GM12864 (cell line): ENCODE measurements at regions not wholly inside any gene's neighbourhood (a gene's known extent, or its start where the extent isn't known, plus 50 kb on each side); places are given as distances from the start of the nearest gene placed in this dataset.

Experiments used
- DNase-seq: peaks from one replicate; pipeline ENCODE4 v3.0.0-alpha.2; 2011; ENCODE audit warnings: low read depth
- H3K4me3 ChIP-seq: 2 replicates; pipeline ENCODE4 v1.5.1; 2011; ENCODE audit warnings: mild to moderate bottlenecking, low read depth, low read length, control low read depth
- CTCF ChIP-seq: IDR thresholded peaks from 2 replicates; pipeline ENCODE4 v1.5.1; 2011; ENCODE audit warnings: low read depth, mild to moderate bottlenecking, moderate library complexity, low read length, control low read depth, inconsistent platforms; ENCODE audit errors: missing control alignments

DNA sequence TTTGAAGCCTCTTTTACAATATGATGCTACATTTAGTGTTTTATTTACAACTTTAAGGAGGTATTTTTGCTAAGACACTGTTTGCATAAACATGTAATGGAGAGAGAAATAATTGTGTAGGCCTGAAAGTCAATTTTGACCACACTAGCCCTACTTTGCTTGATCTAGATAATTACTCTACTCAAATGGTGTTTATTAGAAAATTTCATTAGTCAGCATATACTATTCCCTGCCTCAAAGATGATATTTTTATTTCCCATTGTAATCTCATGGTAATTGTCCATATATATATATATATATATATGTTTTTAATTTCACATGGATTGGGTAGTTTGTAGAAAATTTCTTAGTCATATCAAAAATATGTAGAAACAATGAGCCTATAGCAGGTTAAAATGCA, 632.2 kb downstream of the SATB2 start:
- H3K4me3 ChIP-seq: no peak overlapping the region
- TF ChIP-seq CTCF: no peak
- DNase-seq: no peak

- no peak overlapping the region for H3K4me3 ChIP-seq
- no peak for DNase-seq
- no peak for TF ChIP-seq CTCF
Observed at GRCh38 chr2:198817536-198817935, 640.2 kb downstream of the SATB2 start.

DNA sequence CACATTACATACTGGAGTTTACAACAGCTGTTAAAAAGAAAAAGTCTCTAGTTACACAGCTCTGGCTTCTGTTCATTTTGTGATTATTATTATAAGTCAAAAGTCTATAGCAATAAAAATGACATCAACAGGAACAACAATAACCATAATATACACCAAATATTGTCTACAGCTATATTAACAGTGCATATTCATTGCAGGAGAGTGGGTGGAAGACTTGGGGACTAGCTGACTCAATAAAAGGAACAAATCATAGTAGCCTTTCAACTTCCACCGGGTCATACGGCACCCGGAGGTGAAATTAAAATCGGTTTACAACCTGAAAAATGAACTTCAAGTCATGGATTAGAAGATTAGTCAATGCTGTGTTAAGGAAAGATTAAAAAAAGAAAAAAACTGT, 642.1 kb downstream of the SATB2 start:
- H3K4me3 ChIP-seq: no peak overlapping the region
- no peak for DNase-seq
- TF ChIP-seq CTCF: no peak

DNA sequence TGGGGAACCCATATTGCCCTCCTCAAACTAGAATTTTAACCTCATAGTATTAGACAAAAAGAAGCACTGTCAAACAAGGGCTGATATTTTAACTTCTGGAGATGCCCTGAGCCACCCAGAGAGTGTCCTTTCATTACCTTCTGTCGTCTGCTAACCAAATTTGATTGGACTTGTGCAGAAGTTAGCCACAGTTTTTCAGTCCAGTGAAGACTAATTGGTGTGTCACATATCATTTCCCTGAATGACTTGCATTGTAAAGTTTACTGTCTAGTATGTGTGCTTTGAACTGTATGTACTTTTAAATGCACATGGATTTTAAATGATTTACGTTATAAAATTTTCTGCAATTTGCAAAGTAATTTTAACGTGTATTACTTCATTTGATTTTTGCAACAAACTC, 646.5 kb downstream of the SATB2 start:
- H3K4me3 ChIP-seq: no peak overlapping the region
- TF ChIP-seq CTCF: no peak
- DNase-seq: no peak

DNA sequence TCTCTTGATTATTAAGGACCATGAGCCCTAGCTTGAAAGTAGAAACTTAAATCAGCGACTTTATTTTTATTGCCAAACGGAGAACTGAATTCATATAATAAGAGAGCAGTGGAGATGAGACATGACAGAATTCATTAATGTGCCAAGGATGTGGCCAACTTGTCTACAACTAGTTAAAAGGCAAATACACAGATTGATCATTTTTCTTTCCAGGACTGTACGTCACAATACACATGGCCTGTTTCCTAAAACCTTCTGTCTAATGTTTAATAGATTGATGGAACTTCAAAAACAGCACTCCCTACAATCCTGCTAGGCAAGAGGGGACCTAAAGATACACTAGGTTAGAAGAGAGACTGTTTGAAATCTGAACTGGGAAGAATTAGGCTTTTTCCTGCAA, 647.8 kb downstream of the SATB2 start:
- H3K4me3 ChIP-seq: no peak overlapping the region
- no peak for DNase-seq

DNA sequence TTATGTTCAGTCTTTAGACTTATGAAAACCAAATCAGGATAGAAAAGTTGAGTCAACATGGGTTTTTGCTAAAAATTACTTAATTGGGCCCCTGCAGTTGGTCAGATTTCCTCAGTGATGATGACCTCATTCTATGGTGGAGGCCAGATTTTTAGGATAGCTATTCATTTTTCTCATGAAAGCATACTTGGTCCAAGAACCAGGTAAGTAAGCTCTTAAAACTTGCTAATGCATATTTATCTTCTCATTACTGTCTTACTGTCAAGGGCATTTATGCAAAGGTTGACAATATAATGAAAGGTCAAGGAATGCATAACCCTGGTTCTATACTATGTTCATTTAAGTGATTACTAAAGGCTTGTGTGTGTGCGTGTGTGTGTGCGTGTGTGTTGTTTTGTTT, 650.6 kb downstream of the SATB2 start:
- TF ChIP-seq CTCF: no peak
- DNase-seq: no peak
- no peak overlapping the region for H3K4me3 ChIP-seq

More for the DNA sequence above, 647.8 kb downstream of the SATB2 start:
- TF ChIP-seq CTCF: no peak

GRCh38 chr2:198795419-198795818, 662.3 kb downstream of the SATB2 start:
- DNase-seq: no peak
- no peak overlapping the region for H3K4me3 ChIP-seq
- TF ChIP-seq CTCF: no peak
